Stomach smooth muscle (tissue), 2 donors: ENCODE measurements at regions not wholly inside any gene's neighbourhood (a gene's known extent, or its start where the extent isn't known, plus 50 kb on each side); places are given as distances from the start of the nearest gene placed in this dataset.

Source experiments
- H3K27ac ChIP-seq: one replicate; pipeline ENCODE4 v1.7.0; 2013; ENCODE audit warnings: mild to moderate bottlenecking, low read length, inconsistent platforms
- H3K27me3 ChIP-seq, 2 donors: one replicate each; pipeline ENCODE4 v1.7.0; 2013; ENCODE audit warnings: low read length in 2 of 2; ENCODE audit not compliant: insufficient read depth in 2 of 2, control insufficient read depth in 1 of 2
- H3K36me3 ChIP-seq, 2 donors: one replicate each; pipeline ENCODE4 v1.7.0; 2013; ENCODE audit warnings: low read length in 2 of 2; ENCODE audit not compliant: control insufficient read depth in 2 of 2, insufficient read depth in 2 of 2
- H3K4me1 ChIP-seq: one replicate; pipeline ENCODE4 v1.7.0; 2013; ENCODE audit warnings: low read length; ENCODE audit not compliant: control insufficient read depth, insufficient read depth
- H3K4me3 ChIP-seq, 2 donors: one replicate each; pipeline ENCODE4 v1.7.0; 2013; ENCODE audit warnings: low read length in 2 of 2
- H3K9ac ChIP-seq, 2 donors: one replicate each; pipeline ENCODE4 v1.7.0; 2013; ENCODE audit warnings: low read length in 2 of 2, mild to moderate bottlenecking in 1 of 2
- H3K9me3 ChIP-seq, 2 donors: one replicate each; pipeline ENCODE4 v1.7.0; 2013; ENCODE audit warnings: low read length in 2 of 2; ENCODE audit not compliant: control insufficient read depth in 2 of 2
- donor health status: healthy.
- donor health status: Pancreatic carcinoma.

- Histone ChIP-seq H3K9me3 (peaks cover 4 to 12% of the 10 kb centered on the region in 2 donors), H3K9ac (no peak overlapping the region), H3K27ac (no peak overlapping the region), H3K4me3 (no peak overlapping the region), H3K36me3 (no peaks in the 10 kb centered on the region), H3K27me3 (no peaks in the 10 kb centered on the region), H3K4me1 (no peaks in the 10 kb centered on the region)
Measured at GRCh38 chr16:87190288-87191230, 126.6 kb downstream of the C16orf95 start.

- Histone ChIP-seq H3K27ac (no peak overlapping the region), H3K4me3 (no peak overlapping the region), H3K36me3 (no peaks in the 10 kb centered on the region), H3K9ac (no peak overlapping the region), H3K27me3 (peaks cover 0 to 2% of the 10 kb centered on the region in 2 donors), H3K4me1 (no peaks in the 10 kb centered on the region), H3K9me3 (peaks cover 4 to 12% of the 10 kb centered on the region in 2 donors)
Measured at GRCh38 chr16:87192452-87193073, 124.6 kb downstream of the C16orf95 start.

- H3K27me3 ChIP-seq, result peaks cover 0 to 2% of the 10 kb centered on the region in 2 donors
- H3K4me3 ChIP-seq, result no peak overlapping the region
- no peak overlapping the region for H3K27ac ChIP-seq
- no peak overlapping the region for H3K9ac ChIP-seq
- peaks cover 4 to 12% of the 10 kb centered on the region in 2 donors for H3K9me3 ChIP-seq
- no peaks in the 10 kb centered on the region for H3K36me3 ChIP-seq
- no peaks in the 10 kb centered on the region for H3K4me1 ChIP-seq
Measured at GRCh38 chr16:87194172-87194571, 123.0 kb downstream of the C16orf95 start.

GRCh38 chr16:87195161-87195560 is 122.0 kb downstream of the C16orf95 start:
- Histone ChIP-seq H3K4me3 (no peak overlapping the region), H3K27ac (no peak overlapping the region), H3K9me3 (peaks cover under 1 to 6% of the 10 kb centered on the region in 2 donors), H3K27me3 (peaks cover 0 to 6% of the 10 kb centered on the region in 2 donors), H3K4me1 (no peaks in the 10 kb centered on the region), H3K36me3 (no peaks in the 10 kb centered on the region), H3K9ac (no peak overlapping the region)

- Histone ChIP-seq H3K9ac (no peak overlapping the region), H3K4me3 (no peak overlapping the region), H3K4me1 (no peaks in the 10 kb centered on the region), H3K9me3 (no peaks in the 10 kb centered on the region), H3K27me3 (peaks cover 0 to 6% of the 10 kb centered on the region in 2 donors), H3K36me3 (no peaks in the 10 kb centered on the region), H3K27ac (no peak overlapping the region)
Measured at GRCh38 chr16:87196231-87196630, 121.0 kb downstream of the C16orf95 start.

GRCh38 chr16:87196661-87197060 is 120.5 kb downstream of the C16orf95 start:
- Histone ChIP-seq H3K9ac (no peak overlapping the region), H3K4me1 (no peaks in the 10 kb centered on the region), H3K9me3 (no peaks in the 10 kb centered on the region), H3K27me3 (peaks cover 0 to 6% of the 10 kb centered on the region in 2 donors), H3K27ac (no peak overlapping the region), H3K36me3 (no peaks in the 10 kb centered on the region), H3K4me3 (no peak overlapping the region)

- Histone ChIP-seq H3K9ac (no peak overlapping the region), H3K9me3 (no peaks in the 10 kb centered on the region), H3K4me1 (no peaks in the 10 kb centered on the region), H3K27ac (no peak overlapping the region), H3K27me3 (peaks cover 0 to 6% of the 10 kb centered on the region in 2 donors), H3K36me3 (no peaks in the 10 kb centered on the region), H3K4me3 (no peak overlapping the region)
Measured at GRCh38 chr16:87198328-87198832, 118.8 kb downstream of the C16orf95 start.

- no peaks in the 10 kb centered on the region for H3K9me3 ChIP-seq
- H3K4me3 ChIP-seq, result no peak overlapping the region
- H3K27me3 ChIP-seq, result peaks cover 0 to 6% of the 10 kb centered on the region in 2 donors
- no peaks in the 10 kb centered on the region for H3K4me1 ChIP-seq
- no peak overlapping the region for H3K27ac ChIP-seq
- no peaks in the 10 kb centered on the region for H3K36me3 ChIP-seq
- no peak overlapping the region for H3K9ac ChIP-seq
Measured at GRCh38 chr16:87198881-87199280, 118.3 kb downstream of the C16orf95 start.

- no peak overlapping the region for H3K4me3 ChIP-seq
- H3K27ac ChIP-seq, result no peak overlapping the region
- no peaks in the 10 kb centered on the region for H3K9me3 ChIP-seq
- no peaks in the 10 kb centered on the region for H3K36me3 ChIP-seq
- no peak overlapping the region for H3K9ac ChIP-seq
- peaks cover 0 to 6% of the 10 kb centered on the region in 2 donors for H3K27me3 ChIP-seq
- no peaks in the 10 kb centered on the region for H3K4me1 ChIP-seq
Measured at GRCh38 chr16:87199379-87199778, 117.8 kb downstream of the C16orf95 start.

GRCh38 chr16:87199901-87200300 is 117.3 kb downstream of the C16orf95 start:
- Histone ChIP-seq H3K9ac (no peak overlapping the region), H3K27me3 (peaks cover 0 to 6% of the 10 kb centered on the region in 2 donors), H3K4me1 (no peaks in the 10 kb centered on the region), H3K4me3 (no peak overlapping the region), H3K27ac (no peak overlapping the region), H3K9me3 (no peaks in the 10 kb centered on the region), H3K36me3 (no peaks in the 10 kb centered on the region)
